ENCODE measurements at regions not wholly inside any gene's neighbourhood (a gene's known extent, or its start where the extent isn't known, plus 50 kb on each side); places are given as distances from the start of the nearest gene placed in this dataset.

- CTCF ChIA-PET = no interaction called here
- no peak for TF ChIP-seq EZH2 (IDR thresholded peaks at IDR 0.05; ENCODE audit: borderline replicate concordance, low read depth, low read length, poor library complexity, severe bottlenecking)
- no peak for TF ChIP-seq CTCF (conservative IDR thresholded peaks at IDR 0.05; ENCODE audit: low read depth, low read length)
- DNase-seq (ENCODE audit: low spot score) = no peak
- no TSS peak for BruUV-seq (replicated peaks)
- H3K27ac ChIP-seq (ENCODE audit: low read depth, low read length, poor library complexity, severe bottlenecking) = no peak overlapping the region
- no peak overlapping the region for H3K4me3 ChIP-seq (ENCODE audit: low read depth, low read length, poor library complexity, severe bottlenecking)
- no peaks in the 10 kb centered on the region for H3K9me3 ChIP-seq (ENCODE audit: low read depth, low read length, poor library complexity, severe bottlenecking)
- intact Hi-C loops (cut with micrococcal nuclease; ENCODE audit: unreplicated experiment) = no loop called here
- H3K36me3 ChIP-seq (ENCODE audit: insufficient read depth, low read length, poor library complexity, severe bottlenecking) = no peaks in the 10 kb centered on the region
- H3K4me1 ChIP-seq (ENCODE audit: insufficient read depth, low read length, poor library complexity, severe bottlenecking) = no peaks in the 10 kb centered on the region
- no peaks in the 10 kb centered on the region for H3K27me3 ChIP-seq (replicated peaks; ENCODE audit: insufficient read depth, low read depth, low read length, poor library complexity)
- POLR2A ChIA-PET (ENCODE audit: low non-redundant PET) = no interaction called here
Measured at GRCh38 chr20:57795977-57796560, 86.3 kb upstream of the PMEPA1 start.

GRCh38 chr20:57795342-57795697 lies 85.5 kb upstream of the PMEPA1 start:
- ChIA-PET POLR2A (ENCODE audit: low non-redundant PET) (no interaction called here), CTCF (no interaction called here)
- no peak overlapping the region for H3K27ac ChIP-seq (ENCODE audit: low read depth, low read length, poor library complexity, severe bottlenecking)
- H3K4me1 ChIP-seq (ENCODE audit: insufficient read depth, low read length, poor library complexity, severe bottlenecking) = no peaks in the 10 kb centered on the region
- H3K9me3 ChIP-seq (ENCODE audit: low read depth, low read length, poor library complexity, severe bottlenecking) = no peaks in the 10 kb centered on the region
- intact Hi-C loops (cut with micrococcal nuclease; ENCODE audit: unreplicated experiment) = no loop called here
- no peak overlapping the region for H3K4me3 ChIP-seq (ENCODE audit: low read depth, low read length, poor library complexity, severe bottlenecking)
- TF ChIP-seq EZH2 (IDR thresholded peaks at IDR 0.05; ENCODE audit: borderline replicate concordance, low read depth, low read length, poor library complexity, severe bottlenecking) (no peak), CTCF (conservative IDR thresholded peaks at IDR 0.05; ENCODE audit: low read depth, low read length) (no peak)
- no peak for DNase-seq (ENCODE audit: low spot score)
- no TSS peak for BruUV-seq (replicated peaks)
- H3K27me3 ChIP-seq (replicated peaks; ENCODE audit: insufficient read depth, low read depth, low read length, poor library complexity) = no peaks in the 10 kb centered on the region
- no peaks in the 10 kb centered on the region for H3K36me3 ChIP-seq (ENCODE audit: insufficient read depth, low read length, poor library complexity, severe bottlenecking)

- intact Hi-C loops (cut with micrococcal nuclease; ENCODE audit: unreplicated experiment) = no loop called here
- CTCF ChIA-PET = no interaction called here
- Histone ChIP-seq H3K27ac (ENCODE audit: low read depth, low read length, poor library complexity, severe bottlenecking) (no peak overlapping the region), H3K4me3 (ENCODE audit: low read depth, low read length, poor library complexity, severe bottlenecking) (no peak overlapping the region), H3K27me3 (replicated peaks; ENCODE audit: insufficient read depth, low read depth, low read length, poor library complexity) (no peaks in the 10 kb centered on the region), H3K4me1 (ENCODE audit: insufficient read depth, low read length, poor library complexity, severe bottlenecking) (no peaks in the 10 kb centered on the region), H3K36me3 (ENCODE audit: insufficient read depth, low read length, poor library complexity, severe bottlenecking) (no peaks in the 10 kb centered on the region), H3K9me3 (ENCODE audit: low read depth, low read length, poor library complexity, severe bottlenecking) (no peaks in the 10 kb centered on the region)
- BruUV-seq (replicated peaks) = no TSS peak
- POLR2A ChIA-PET (ENCODE audit: low non-redundant PET) = no interaction called here
- TF ChIP-seq CTCF (conservative IDR thresholded peaks at IDR 0.05; ENCODE audit: low read depth, low read length) (no peak), EZH2 (IDR thresholded peaks at IDR 0.05; ENCODE audit: borderline replicate concordance, low read depth, low read length, poor library complexity, severe bottlenecking) (no peak)
- no peak for DNase-seq (ENCODE audit: low spot score)
Measured at GRCh38 chr20:57794600-57795341, 85.0 kb upstream of the PMEPA1 start.
